ENCODE measurements at regions not wholly inside any gene's neighbourhood (a gene's known extent, or its start where the extent isn't known, plus 50 kb on each side); places are given as distances from the start of the nearest gene placed in this dataset.

DNA sequence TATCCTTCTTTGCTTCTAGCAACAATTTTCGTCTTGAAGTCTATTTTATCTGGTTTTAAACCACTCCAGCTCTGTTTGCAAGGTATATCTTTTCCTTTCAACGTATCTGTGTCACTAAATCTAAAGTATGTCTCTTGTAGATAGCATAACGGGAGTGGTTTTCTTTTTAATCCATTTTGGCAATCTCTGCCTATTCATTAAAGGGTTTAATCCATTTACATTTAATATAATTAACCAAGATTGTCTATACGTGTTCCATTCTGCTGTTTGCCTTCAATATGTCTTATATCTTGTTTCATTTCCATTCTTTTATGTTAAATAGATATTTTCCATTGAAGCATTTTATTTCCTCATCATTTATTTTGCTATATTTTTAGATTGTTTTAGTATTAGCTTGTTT lies 587.9 kb downstream of the C6orf118 start:
- TF ChIP-seq, protein P1, sequence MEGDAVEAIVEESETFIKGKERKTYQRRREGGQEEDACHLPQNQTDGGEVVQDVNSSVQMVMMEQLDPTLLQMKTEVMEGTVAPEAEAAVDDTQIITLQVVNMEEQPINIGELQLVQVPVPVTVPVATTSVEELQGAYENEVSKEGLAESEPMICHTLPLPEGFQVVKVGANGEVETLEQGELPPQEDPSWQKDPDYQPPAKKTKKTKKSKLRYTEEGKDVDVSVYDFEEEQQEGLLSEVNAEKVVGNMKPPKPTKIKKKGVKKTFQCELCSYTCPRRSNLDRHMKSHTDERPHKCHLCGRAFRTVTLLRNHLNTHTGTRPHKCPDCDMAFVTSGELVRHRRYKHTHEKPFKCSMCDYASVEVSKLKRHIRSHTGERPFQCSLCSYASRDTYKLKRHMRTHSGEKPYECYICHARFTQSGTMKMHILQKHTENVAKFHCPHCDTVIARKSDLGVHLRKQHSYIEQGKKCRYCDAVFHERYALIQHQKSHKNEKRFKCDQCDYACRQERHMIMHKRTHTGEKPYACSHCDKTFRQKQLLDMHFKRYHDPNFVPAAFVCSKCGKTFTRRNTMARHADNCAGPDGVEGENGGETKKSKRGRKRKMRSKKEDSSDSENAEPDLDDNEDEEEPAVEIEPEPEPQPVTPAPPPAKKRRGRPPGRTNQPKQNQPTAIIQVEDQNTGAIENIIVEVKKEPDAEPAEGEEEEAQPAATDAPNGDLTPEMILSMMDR (IDR thresholded peaks at IDR 0.05; ENCODE audit: poor library complexity) = no peak
- TF ChIP-seq EZH2phosphoT487 (IDR thresholded peaks at IDR 0.05; ENCODE audit: low read depth, severe bottlenecking, unreplicated experiment) = no peak
- TF ChIP-seq EZH2 (IDR thresholded peaks at IDR 0.05; ENCODE audit: borderline replicate concordance) = no peak
